NCI-H2227 (cell line): ENCODE measurements at regions not wholly inside any gene's neighbourhood (a gene's known extent, or its start where the extent isn't known, plus 50 kb on each side); places are given as distances from the start of the nearest gene placed in this dataset.
"Not testable (repeated sequence)": the region's sequence is repeated elsewhere in the genome, so short reads cannot be mapped to it uniquely, and the experiment has no call there.

Experiments
- DNase-seq: peaks from one replicate; lab custom pipeline; 2025; ENCODE audit not compliant: unreplicated experiment; lab: John Stamatoyannopoulos, UW

GRCh38 chr17:71782021-71782420 is 338.8 kb upstream of the SOX9 start:
- not testable (repeated sequence) for DNase-seq

- DNase-seq = no peak
Observed at GRCh38 chr17:71790791-71791190, 330.0 kb upstream of the SOX9 start.

- no peak for DNase-seq
Observed at GRCh38 chr17:71791311-71791710, 329.5 kb upstream of the SOX9 start.

- no peak for DNase-seq
Observed at GRCh38 chr17:71792966-71793365, 327.9 kb upstream of the SOX9 start.

GRCh38 chr17:71793518-71793917 is 327.3 kb upstream of the SOX9 start:
- DNase-seq = no peak

- DNase-seq = no peak
Observed at GRCh38 chr17:71798701-71799100, 322.1 kb upstream of the SOX9 start.

GRCh38 chr17:71799657-71800056 is 321.2 kb upstream of the SOX9 start:
- no peak for DNase-seq

GRCh38 chr17:71801301-71801700 is 319.5 kb upstream of the SOX9 start:
- no peak for DNase-seq

- no peak for DNase-seq
Observed at GRCh38 chr17:71802663-71803062, 318.2 kb upstream of the SOX9 start.

GRCh38 chr17:71803656-71804284 is 317.1 kb upstream of the SOX9 start:
- DNase-seq = no peak

GRCh38 chr17:71809537-71809936 is 311.3 kb upstream of the SOX9 start:
- DNase-seq = no peak

- not testable (repeated sequence) for DNase-seq
Observed at GRCh38 chr17:71813861-71814260, 307.0 kb upstream of the SOX9 start.

- DNase-seq = no peak
Observed at GRCh38 chr17:71821511-71821910, 299.3 kb upstream of the SOX9 start.

GRCh38 chr17:71824671-71825070 is 296.1 kb upstream of the SOX9 start:
- DNase-seq = no peak

- no peak for DNase-seq
Observed at GRCh38 chr17:71825687-71826086, 295.1 kb upstream of the SOX9 start.

- DNase-seq = peak; percentile 91
Observed at GRCh38 chr17:71828182-71828596, 292.6 kb upstream of the SOX9 start.

GRCh38 chr17:71830866-71831265 is 290.0 kb upstream of the SOX9 start:
- DNase-seq = peak; percentile 44

GRCh38 chr17:71842986-71843385 is 277.8 kb upstream of the SOX9 start:
- DNase-seq = no peak

- DNase-seq = no peak
Observed at GRCh38 chr17:71845337-71845736, 275.5 kb upstream of the SOX9 start.

GRCh38 chr17:71846561-71847110 is 274.2 kb upstream of the SOX9 start:
- DNase-seq = no peak

GRCh38 chr17:71849783-71850768 is 270.7 kb upstream of the SOX9 start:
- DNase-seq = no peak

- DNase-seq = no peak
Observed at GRCh38 chr17:71850812-71851211, 270.0 kb upstream of the SOX9 start.
